GM19452 (cell line): ENCODE measurements at regions not wholly inside any gene's neighbourhood (a gene's known extent, or its start where the extent isn't known, plus 50 kb on each side); places are given as distances from the start of the nearest gene placed in this dataset.
"Not testable (repeated sequence)": the region's sequence is repeated elsewhere in the genome, so short reads cannot be mapped to it uniquely, and the experiment has no call there.

Source experiments
- ATAC-seq: cut with Tn5 transposase; IDR thresholded peaks from one replicate; pipeline ENCODE4 v1.9.1; 2021; ENCODE audit not compliant: unreplicated experiment

DNA sequence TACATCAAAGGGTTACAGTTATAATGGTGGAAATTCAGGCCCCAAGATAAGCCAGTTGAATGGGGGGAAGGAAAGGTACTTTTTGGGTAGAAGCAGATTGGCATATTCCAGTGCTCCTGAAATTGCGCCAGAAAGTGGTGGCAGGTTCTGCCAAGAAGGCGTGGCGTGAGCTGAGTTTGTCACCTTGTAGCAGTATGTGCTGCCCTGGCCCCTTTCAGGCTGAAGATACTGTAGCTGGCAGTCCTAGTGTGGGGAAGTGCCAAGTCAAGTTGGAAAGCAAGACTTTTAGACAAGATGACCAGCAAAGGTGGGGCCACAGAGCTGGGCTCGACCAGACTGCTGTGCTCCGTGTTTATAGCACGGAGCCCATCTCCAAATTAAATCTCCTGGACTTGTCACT lies 133.6 kb upstream of the GLRA1 start:
- ATAC-seq = no peak

DNA sequence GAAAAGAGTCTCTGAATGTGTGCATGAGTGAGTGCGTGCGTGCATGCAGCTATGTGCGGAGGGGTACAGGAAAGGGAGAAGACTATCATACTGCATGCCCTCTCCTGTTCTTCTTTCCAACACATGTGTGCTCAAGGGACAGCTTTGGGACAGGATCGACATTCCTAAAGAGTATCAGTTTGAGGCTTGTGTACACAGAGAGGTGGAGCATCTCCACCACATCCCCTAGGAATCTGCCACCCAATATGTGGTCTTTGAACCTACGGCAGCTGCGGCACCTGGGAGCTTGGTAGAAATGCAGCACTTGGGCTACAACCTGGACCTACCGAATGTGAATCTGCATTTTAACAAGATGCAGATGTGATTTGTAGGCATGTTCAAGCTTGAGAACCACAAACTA lies 132.3 kb upstream of the GLRA1 start:
- ATAC-seq = no peak

DNA sequence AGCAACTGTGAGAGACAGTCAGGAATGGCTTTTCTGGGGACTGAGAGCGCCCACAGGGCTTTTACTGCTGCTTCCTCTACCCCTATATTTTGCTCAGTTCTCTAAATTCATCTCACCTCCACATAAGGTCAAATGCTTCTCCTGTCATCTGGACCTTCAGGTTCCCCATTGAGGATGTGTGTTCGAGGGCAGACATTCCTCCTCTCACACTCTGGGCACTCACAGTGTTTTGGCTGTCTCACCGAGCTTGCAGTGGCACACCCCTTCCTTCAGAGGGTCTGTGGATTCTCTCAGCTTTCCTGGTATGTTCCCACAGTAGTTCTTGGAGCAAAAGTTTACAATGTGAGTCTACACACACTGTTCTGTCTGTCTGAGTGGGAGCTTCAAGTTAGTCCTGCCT lies 127.8 kb upstream of the GLRA1 start:
- no peak for ATAC-seq

DNA sequence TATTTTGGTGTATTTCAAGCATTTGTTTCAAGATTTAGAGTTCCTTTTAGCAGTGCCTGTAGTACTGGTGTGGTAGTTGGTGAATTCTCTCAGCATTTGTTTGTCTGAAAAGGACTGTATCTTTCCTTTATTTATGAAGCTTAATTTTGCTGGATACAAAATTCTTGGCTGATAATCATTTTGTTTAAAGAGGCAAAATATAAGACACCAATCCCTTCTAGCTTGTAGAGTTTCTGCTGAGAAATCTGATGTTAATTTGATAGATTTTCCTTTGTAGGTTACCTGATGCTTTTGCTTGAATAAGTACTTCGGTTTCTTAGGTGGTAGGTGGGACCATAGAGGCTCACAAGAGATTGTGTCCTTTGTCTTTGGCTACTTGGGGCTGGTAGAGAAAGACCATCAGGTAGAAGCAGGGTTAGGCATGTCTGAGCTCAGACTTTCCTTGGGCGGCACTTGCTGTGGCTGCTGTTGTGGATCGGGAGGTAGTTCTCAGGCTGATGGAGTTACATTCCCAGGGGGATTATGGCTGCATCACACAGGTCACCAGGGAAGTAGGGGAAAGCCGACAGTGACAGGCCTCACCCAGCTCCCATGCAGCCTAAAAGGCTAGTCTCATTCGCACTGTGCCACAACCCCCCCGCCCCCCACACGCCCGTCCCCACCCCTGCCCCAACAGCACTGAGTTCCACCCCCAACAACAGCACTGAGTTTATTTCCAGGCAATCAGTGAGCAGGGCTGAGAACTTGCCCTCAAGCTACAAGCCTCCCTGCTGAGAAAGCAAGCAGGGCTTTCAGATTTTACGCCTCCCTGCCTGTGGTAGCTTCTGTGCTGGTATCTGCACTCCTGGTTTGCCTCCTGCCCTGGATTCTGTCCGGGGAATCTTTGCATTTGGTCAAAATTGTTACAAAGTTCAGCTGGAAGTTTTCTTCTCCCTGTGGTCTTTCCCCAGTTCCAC lies 127.1 kb upstream of the GLRA1 start:
- ATAC-seq = no peak

DNA sequence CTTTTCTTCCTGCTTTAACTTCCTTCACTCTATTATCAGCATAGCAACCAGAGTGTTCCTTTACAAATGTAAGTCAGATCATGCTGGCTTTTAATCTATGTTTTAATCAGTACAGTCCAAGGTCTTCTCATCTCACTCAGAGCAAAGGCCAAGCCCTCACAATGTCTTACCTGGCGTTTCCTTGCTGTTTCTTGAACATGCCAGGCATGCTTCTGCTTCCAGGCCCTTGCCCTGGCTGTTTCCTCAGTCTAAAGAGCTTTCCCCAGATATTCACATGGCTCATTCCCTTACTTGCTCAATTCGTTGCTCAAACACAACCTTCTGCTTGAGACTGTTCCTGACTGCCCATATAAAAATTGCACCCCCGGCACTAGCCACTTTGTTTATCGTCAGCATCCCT lies 121.7 kb upstream of the GLRA1 start:
- no peak for ATAC-seq

DNA sequence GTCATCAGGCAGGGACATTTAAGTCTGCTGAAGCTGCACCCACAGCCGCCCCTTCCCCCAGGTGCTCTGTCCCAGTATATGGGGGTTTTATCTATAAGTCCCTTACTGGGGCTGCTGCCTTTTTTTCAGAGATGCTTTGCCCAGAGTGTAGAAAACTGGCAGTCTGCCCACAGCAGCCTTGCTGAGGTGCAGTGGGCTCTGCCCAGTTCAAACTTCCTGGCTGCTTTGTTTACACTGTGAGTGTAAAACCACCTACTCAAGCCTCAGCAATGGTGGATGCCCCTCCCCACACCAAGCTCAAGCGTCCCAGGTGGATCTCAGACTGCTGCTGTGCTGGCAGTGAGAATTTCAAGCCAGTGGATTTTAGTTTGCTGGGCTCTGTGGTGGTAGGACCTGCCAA lies 114.2 kb upstream of the GLRA1 start:
- ATAC-seq = not testable (repeated sequence)

DNA sequence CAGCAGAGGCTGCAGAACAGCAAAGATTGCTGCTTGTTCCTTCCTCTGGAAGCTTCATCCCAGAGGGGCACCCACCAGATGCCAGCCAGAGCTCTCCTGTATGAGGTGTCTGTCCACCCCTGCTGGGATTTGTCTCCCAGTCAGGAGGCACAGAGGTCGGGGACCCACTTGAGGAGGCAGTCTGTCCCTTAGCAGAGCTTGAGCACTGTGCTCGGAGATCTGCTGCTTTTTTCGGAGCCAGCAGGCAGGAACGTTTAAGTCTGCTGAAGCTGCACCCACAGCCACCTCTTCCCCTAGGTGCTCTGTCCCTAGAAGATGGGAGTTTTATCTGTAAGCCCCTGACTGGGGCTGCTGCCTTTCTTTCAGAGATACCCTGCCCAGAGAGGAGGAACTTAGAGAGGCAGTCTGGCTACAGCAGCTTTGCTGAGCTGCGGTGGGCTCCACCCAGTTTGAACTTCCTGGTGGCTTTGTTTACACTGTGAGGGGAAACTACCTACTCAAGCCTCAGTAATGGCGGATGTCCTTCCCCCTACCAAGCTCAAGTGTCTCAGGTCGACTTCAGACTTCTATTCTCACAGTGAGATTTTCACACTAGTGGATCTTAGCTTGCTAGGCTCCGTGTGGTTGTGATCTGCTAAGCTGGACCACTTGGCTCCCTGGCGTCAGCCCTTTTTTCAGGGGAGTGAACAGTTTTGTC lies 101.8 kb upstream of the GLRA1 start:
- ATAC-seq = not testable (repeated sequence)

DNA sequence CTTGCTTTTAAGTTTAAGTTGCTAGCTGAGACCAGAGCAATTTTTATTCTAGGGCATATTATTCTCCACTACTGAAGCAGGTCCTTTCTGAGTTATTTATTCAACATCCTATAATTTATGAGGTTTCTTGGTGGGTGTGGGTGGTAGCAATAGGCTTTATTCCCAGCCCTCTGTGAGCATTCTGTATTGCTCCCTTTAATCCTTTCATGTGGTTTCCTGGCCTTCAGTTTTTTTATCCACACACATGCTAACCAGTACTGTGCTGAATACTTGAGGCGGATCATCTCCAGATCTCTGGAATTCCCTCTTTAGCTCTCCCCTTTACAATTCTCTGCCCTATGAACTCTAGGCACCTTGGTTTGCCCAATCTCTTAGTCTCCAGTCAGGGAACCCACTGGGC lies 91.8 kb upstream of the GLRA1 start:
- ATAC-seq = no peak

DNA sequence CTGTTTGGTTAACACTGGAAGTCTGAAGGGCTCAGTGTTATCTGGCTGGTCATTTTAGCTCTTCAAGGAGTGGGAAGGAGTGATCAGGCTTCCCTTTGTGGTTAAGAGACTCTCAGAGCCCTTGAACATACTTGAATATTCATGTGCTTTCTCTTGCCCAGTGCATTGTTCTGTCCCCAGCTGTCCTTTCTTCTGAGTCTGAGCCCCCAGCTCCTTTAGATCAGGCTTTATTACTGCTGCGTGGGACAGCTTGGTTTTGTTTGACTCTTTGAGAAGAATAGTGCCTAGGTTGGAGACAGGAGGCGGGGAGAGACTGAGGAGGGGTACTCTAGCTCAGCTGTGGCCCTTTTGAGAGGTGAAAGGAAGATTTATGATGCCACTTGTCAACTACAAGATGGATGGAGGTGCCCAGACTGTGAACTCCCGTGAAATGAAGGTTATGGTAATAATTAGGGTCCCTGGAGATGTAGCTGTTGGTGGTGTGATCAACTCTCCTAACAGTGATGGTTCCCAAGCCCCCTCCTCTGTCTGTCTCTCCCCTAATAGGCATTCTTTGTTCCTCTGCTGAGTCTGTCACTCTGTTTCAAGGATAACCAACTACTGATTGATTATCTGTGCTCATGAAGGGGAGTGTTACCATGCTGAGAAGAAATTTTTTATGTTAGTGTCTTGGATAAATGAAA lies 83.1 kb upstream of the GLRA1 start:
- no peak for ATAC-seq

DNA sequence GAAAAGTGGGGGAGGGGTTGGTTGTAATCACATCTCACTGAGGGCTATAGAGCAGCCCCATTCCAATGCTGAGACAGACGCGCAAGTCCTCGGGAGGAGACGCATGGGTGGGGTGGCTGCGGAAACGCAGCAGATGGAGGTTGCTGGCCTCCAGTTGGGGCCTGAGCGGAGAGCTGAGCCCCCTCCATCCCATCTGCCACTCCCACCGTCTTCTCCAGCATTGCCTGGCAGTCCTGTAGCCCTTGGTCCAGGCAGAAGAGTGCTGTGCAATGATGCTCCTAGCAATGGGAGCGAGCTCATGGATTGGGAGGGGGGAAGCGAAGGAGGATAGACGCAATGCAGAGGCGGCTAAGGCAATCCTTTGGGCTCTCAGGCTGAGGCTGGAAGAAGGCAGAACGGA lies 79.4 kb upstream of the GLRA1 start:
- ATAC-seq = no peak
